Loucy (cell line): ENCODE measurements at regions not wholly inside any gene's neighbourhood (a gene's known extent, or its start where the extent isn't known, plus 50 kb on each side); places are given as distances from the start of the nearest gene placed in this dataset.

ENCODE experiments used
- CTCF ChIP-seq: fragments of 200-600 bp; sonication (generic); conservative IDR thresholded peaks from 2 replicates; pipeline ENCODE4 v1.5.1; 2014; ENCODE audit warnings: mild to moderate bottlenecking, antibody characterized with exemption, low read length
- EZH2phosphoT487 ChIP-seq: fragments of 200-600 bp; IDR thresholded peaks from 2 replicates; pipeline ENCODE4 v1.6.1; 2018; ENCODE audit warnings: antibody characterized with exemption, mild to moderate bottlenecking, moderate library complexity, borderline replicate concordance

GRCh38 chr4:188450571-188450970 is 311.3 kb downstream of the TRIML1 start:
- TF ChIP-seq CTCF (no peak), EZH2phosphoT487 (no peak)
